Karpas-422 (cell line): ENCODE measurements at regions not wholly inside any gene's neighbourhood (a gene's known extent, or its start where the extent isn't known, plus 50 kb on each side); places are given as distances from the start of the nearest gene placed in this dataset.

Experiments
- DNase-seq: peaks from one replicate; pipeline ENCODE4 v3.0.0-alpha.2; 2015
- H2AFZ ChIP-seq: fragments of 200-600 bp; sonication (generic); 2 replicates; pipeline ENCODE4 v1.6.1; 2014; ENCODE audit warnings: antibody characterized with exemption, low read length, mixed read lengths
- H3K27ac ChIP-seq: fragments of 200-600 bp; sonication (generic); 2 replicates; pipeline ENCODE4 v1.5.1; 2014; ENCODE audit warnings: mild to moderate bottlenecking, low read length, moderate library complexity
- H3K27me3 ChIP-seq: fragments of 200-600 bp; sonication (generic); 2 replicates; pipeline ENCODE4 v1.6.1; 2014; ENCODE audit warnings: low read length, mixed read lengths
- H3K36me3 ChIP-seq: fragments of 200-600 bp; sonication (generic); 2 replicates; pipeline ENCODE4 v1.6.1; 2014; ENCODE audit warnings: low read length, mixed read lengths; ENCODE audit not compliant: insufficient read depth
- H3K4me1 ChIP-seq: fragments of 200-600 bp; sonication (generic); 2 replicates; pipeline ENCODE4 v1.6.1; 2014; ENCODE audit warnings: mild to moderate bottlenecking, low read length, mixed read lengths
- H3K4me2 ChIP-seq: fragments of 200-600 bp; sonication (generic); 2 replicates; pipeline ENCODE4 v1.6.1; 2014; ENCODE audit warnings: low read length, low read depth, mild to moderate bottlenecking; ENCODE audit not compliant: poor library complexity, severe bottlenecking
- H3K4me3 ChIP-seq: fragments of 200-600 bp; sonication (generic); 2 replicates; pipeline ENCODE4 v1.5.1; 2014; ENCODE audit warnings: mild to moderate bottlenecking, antibody characterized with exemption, low read length, mixed read lengths
- H3K79me2 ChIP-seq: fragments of 200-600 bp; sonication (generic); 2 replicates; pipeline ENCODE4 v1.6.1; 2014; ENCODE audit warnings: mild to moderate bottlenecking, low read length, mixed read lengths
- H3K9ac ChIP-seq: fragments of 200-600 bp; sonication (generic); 2 replicates; pipeline ENCODE4 v1.6.0; 2014; ENCODE audit warnings: low read length
- H3K9me2 ChIP-seq: fragments of 200-600 bp; sonication (generic), shearing (Covaris generic); replicated peaks from 2 replicates; pipeline ENCODE4 v1.6.0; 2014; ENCODE audit warnings: mild to moderate bottlenecking, low read length, moderate library complexity; ENCODE audit not compliant: insufficient read depth
- H3K9me3 ChIP-seq: fragments of 300-700, 200-600 bp; sonication (generic); 2 replicates; pipeline ENCODE4 v1.6.1; 2014; ENCODE audit warnings: low read length, mixed read lengths
- H4K20me1 ChIP-seq: fragments of 200-600 bp; sonication (generic); 2 replicates; pipeline ENCODE4 v1.6.1; 2014; ENCODE audit warnings: mild to moderate bottlenecking, antibody characterized with exemption, low read length, low read depth; ENCODE audit not compliant: insufficient read depth

DNA sequence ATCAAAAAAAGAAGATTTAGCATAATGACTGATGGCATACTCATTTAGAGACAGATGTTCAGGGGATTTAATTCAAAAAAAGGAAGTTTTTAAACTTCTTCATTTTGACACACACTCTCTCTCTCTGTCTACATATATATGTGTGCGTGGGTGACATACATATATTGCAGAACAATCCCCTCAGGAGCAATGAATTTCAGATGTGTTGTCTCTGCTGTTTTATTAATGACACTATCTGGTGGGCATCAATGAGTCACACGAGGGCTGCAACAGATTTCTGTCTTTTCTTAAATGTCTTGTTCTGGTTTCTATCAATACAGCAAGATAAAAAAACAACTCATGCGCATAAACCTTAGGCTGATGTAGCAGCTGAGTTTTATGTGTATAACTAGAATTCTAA is 123.5 kb upstream of the SLCO6A1 start:
- peak; percentile 44 for DNase-seq
- Histone ChIP-seq H3K79me2 (no peaks in the 10 kb centered on the region), H3K9ac (no peak overlapping the region), H4K20me1 (no peaks in the 10 kb centered on the region), H3K36me3 (no peaks in the 10 kb centered on the region), H3K27ac (peak overlapping the region; percentile 36; the same call in 1 of the 2 replicates), H3K27me3 (no peaks in the 10 kb centered on the region), H3K9me2 (no peaks in the 10 kb centered on the region), H3K9me3 (no peaks in the 10 kb centered on the region), H3K4me1 (peaks cover 13% of the 10 kb centered on the region), H3K4me3 (no peak overlapping the region), H3K4me2 (no peak overlapping the region), H2AFZ (no peak overlapping the region)

- H3K4me1 ChIP-seq: peaks cover 13% of the 10 kb centered on the region
- H3K36me3 ChIP-seq: no peaks in the 10 kb centered on the region
- no peak overlapping the region for H3K27ac ChIP-seq
- no peaks in the 10 kb centered on the region for H3K79me2 ChIP-seq
- no peak overlapping the region for H2AFZ ChIP-seq
- H3K9me3 ChIP-seq: no peaks in the 10 kb centered on the region
- H4K20me1 ChIP-seq: no peaks in the 10 kb centered on the region
- no peak for DNase-seq
- no peaks in the 10 kb centered on the region for H3K9me2 ChIP-seq
- no peak overlapping the region for H3K4me2 ChIP-seq
- no peak overlapping the region for H3K4me3 ChIP-seq
- no peaks in the 10 kb centered on the region for H3K27me3 ChIP-seq
- no peak overlapping the region for H3K9ac ChIP-seq
These were observed 124.7 kb upstream of the SLCO6A1 start for GRCh38 chr5:102623329-102624065.

DNA sequence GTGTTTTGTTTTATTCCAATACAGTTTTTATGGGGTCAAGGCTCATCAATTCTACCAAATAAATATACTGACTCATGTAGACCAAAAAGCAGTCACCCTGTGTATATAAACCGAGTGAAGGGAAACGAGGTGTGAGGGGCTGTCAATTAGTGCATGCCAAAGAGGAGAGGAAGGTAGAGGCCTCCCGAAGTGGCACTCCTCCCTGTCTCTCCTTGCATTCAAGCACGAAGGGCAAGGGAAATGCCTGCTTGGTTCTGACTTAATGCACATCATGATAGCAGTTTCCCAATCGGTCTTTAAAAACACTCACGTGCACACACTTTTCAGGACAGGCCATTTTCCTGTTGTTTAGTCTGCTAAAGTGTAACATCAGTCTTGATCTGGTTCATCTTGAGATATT is 125.6 kb upstream of the SLCO6A1 start:
- Histone ChIP-seq H3K4me3 (no peak overlapping the region), H3K9me3 (no peaks in the 10 kb centered on the region), H2AFZ (no peak overlapping the region), H3K9ac (no peak overlapping the region), H3K4me2 (no peak overlapping the region), H3K79me2 (no peaks in the 10 kb centered on the region), H3K36me3 (no peaks in the 10 kb centered on the region), H3K27ac (no peak overlapping the region), H3K27me3 (no peaks in the 10 kb centered on the region), H3K4me1 (peaks cover 13% of the 10 kb centered on the region), H3K9me2 (no peaks in the 10 kb centered on the region), H4K20me1 (no peaks in the 10 kb centered on the region)
- DNase-seq: no peak

- H3K9me3 ChIP-seq: no peaks in the 10 kb centered on the region
- H3K9ac ChIP-seq: no peak overlapping the region
- no peaks in the 10 kb centered on the region for H3K79me2 ChIP-seq
- no peaks in the 10 kb centered on the region for H3K36me3 ChIP-seq
- no peaks in the 10 kb centered on the region for H3K9me2 ChIP-seq
- H4K20me1 ChIP-seq: no peaks in the 10 kb centered on the region
- H3K27ac ChIP-seq: no peak overlapping the region
- DNase-seq: no peak
- no peak overlapping the region for H2AFZ ChIP-seq
- no peak overlapping the region for H3K4me3 ChIP-seq
- H3K4me1 ChIP-seq: peaks cover 13% of the 10 kb centered on the region
- H3K27me3 ChIP-seq: no peaks in the 10 kb centered on the region
- no peak overlapping the region for H3K4me2 ChIP-seq
These were observed 126.7 kb upstream of the SLCO6A1 start for GRCh38 chr5:102625468-102625867.

GRCh38 chr5:102625928-102626327 is 127.1 kb upstream of the SLCO6A1 start:
- Histone ChIP-seq H3K79me2 (no peaks in the 10 kb centered on the region), H3K9me3 (no peaks in the 10 kb centered on the region), H4K20me1 (no peaks in the 10 kb centered on the region), H3K4me1 (peaks cover 13% of the 10 kb centered on the region), H3K4me2 (no peak overlapping the region), H3K9me2 (no peaks in the 10 kb centered on the region), H3K27ac (no peak overlapping the region), H3K36me3 (no peaks in the 10 kb centered on the region), H3K9ac (no peak overlapping the region), H3K27me3 (no peaks in the 10 kb centered on the region), H3K4me3 (no peak overlapping the region), H2AFZ (no peak overlapping the region)
- no peak for DNase-seq

GRCh38 chr5:102627315-102627714 is 127.8 kb upstream of the PAM start:
- H3K9ac ChIP-seq: no peak overlapping the region
- H3K27me3 ChIP-seq: no peaks in the 10 kb centered on the region
- H3K4me3 ChIP-seq: no peak overlapping the region
- no peaks in the 10 kb centered on the region for H3K36me3 ChIP-seq
- H3K79me2 ChIP-seq: no peaks in the 10 kb centered on the region
- H3K4me1 ChIP-seq: peaks cover 9% of the 10 kb centered on the region
- no peak overlapping the region for H3K4me2 ChIP-seq
- no peaks in the 10 kb centered on the region for H3K9me2 ChIP-seq
- no peaks in the 10 kb centered on the region for H3K9me3 ChIP-seq
- no peak overlapping the region for H3K27ac ChIP-seq
- H2AFZ ChIP-seq: no peak overlapping the region
- H4K20me1 ChIP-seq: no peaks in the 10 kb centered on the region
- no peak for DNase-seq

DNA sequence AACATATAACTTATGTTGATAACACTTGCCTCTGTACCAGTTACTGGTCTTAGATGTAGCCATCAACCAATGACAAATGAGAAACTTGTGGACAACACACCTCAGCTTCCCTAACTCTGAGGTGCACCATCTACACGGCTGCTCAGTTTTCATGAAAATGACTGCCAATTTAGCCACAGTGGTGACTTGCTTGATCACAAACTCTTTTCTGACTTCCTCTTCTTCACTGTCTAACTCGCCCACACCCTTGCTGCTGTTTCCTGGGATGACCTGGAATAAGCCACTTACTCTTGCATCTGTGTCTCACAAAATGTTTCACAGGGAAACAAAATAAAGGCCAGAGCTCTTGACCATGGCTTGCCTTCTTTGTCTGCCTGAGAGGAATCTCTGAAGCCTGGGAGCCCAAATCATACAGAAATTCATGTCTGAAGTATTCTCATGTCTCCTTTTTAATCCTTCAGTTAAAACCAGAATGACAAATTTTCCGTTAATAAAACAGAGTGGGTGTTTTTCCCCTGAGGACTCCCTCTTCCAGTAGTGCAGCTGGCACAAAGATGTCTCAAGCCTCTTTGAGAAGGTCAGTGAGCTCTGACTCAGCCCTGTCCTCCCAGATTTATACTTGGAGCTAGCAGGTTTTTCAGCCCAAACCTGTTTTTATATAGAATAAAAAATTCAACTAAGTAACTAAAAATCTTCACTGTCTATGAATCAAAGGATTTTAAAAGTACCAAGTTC is 126.5 kb upstream of the PAM start:
- no peak for DNase-seq
- Histone ChIP-seq H3K9me2 (no peaks in the 10 kb centered on the region), H3K4me1 (no peaks in the 10 kb centered on the region), H3K9ac (no peak overlapping the region), H3K27me3 (no peaks in the 10 kb centered on the region), H3K36me3 (no peaks in the 10 kb centered on the region), H3K27ac (no peak overlapping the region), H3K4me2 (no peak overlapping the region), H2AFZ (no peak overlapping the region), H3K79me2 (no peaks in the 10 kb centered on the region), H3K4me3 (no peak overlapping the region), H3K9me3 (no peaks in the 10 kb centered on the region), H4K20me1 (no peaks in the 10 kb centered on the region)

DNA sequence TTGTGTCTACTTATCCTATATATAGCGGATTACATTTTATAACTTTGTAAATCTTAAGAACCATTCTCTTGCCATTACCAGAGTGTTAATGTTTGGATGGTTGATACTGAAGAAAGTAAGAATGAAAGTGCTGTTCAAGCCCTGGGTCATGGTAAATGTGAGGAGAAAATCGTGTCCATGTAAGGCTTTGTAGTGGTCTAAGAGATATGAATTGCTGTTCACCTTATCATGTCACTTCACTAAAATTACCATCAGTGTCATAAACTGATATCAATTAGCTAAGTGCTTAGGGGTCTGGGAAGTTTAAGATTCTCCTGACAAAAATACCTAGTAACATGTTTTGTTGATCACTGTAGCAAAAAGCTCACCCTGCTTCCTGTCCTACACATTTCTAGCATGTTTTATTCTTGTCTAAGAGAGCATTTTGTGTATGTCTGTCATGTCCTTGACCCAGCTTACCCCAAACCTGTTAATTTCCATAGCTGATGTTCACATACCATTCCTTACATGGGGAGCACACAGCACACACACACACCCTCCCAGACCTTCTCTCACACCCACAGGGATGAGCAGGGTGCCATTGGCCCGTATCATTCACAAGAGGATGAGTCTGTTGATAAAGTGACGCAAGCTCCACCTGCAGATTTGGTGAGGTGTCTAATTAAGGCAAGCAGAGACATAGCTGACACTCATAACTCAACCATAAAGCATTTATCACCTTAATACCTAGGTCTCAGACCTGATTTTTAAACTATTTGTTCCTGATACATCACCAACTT is 125.1 kb upstream of the PAM start:
- Histone ChIP-seq H3K9me3 (no peaks in the 10 kb centered on the region), H3K4me3 (no peak overlapping the region), H3K36me3 (no peaks in the 10 kb centered on the region), H3K4me2 (no peak overlapping the region), H3K4me1 (no peaks in the 10 kb centered on the region), H3K27ac (no peak overlapping the region), H2AFZ (no peak overlapping the region), H3K27me3 (no peaks in the 10 kb centered on the region), H3K9ac (no peak overlapping the region), H3K9me2 (no peaks in the 10 kb centered on the region), H3K79me2 (no peaks in the 10 kb centered on the region), H4K20me1 (no peaks in the 10 kb centered on the region)
- no peak for DNase-seq
